ENCODE measurements at regions not wholly inside any gene's neighbourhood (a gene's known extent, or its start where the extent isn't known, plus 50 kb on each side); places are given as distances from the start of the nearest gene placed in this dataset.

- intact Hi-C loops (cut with micrococcal nuclease): no loop called here
- CTCF ChIA-PET: interaction anchor here (0.7 kb wide), 1 partner anchor 59 kb away, joined by 3 read pairs; no protein-coding TSS in a partner anchor
- Mint-ChIP-seq H3K27me3 (ENCODE audit: insufficient read depth, unreplicated experiment) (no peaks in the 10 kb centered on the region), H3K27ac (ENCODE audit: low read depth, unreplicated experiment) (no peak overlapping the region), H3K36me3 (ENCODE audit: insufficient read depth, unreplicated experiment) (no peaks in the 10 kb centered on the region), H3K9me3 (ENCODE audit: unreplicated experiment) (peaks cover 8% of the 10 kb centered on the region), H3K4me1 (ENCODE audit: insufficient read depth, unreplicated experiment) (no peaks in the 10 kb centered on the region), H3K4me3 (ENCODE audit: unreplicated experiment) (no peak overlapping the region)
- BruUV-seq (replicated peaks): no TSS peak
- no peak for TF ChIP-seq CTCF (IDR thresholded peaks at IDR 0.05; ENCODE audit: unreplicated experiment)
- POLR2A ChIA-PET: no interaction called here
- no peak for DNase-seq (ENCODE audit: unreplicated experiment)
Measured at GRCh38 chr9:26175264-26175663, 497.0 kb upstream of the TUSC1 start.

- no peak overlapping the region for H3K27ac Mint-ChIP-seq (ENCODE audit: low read depth, unreplicated experiment)
- no peaks in the 10 kb centered on the region for H3K27me3 Mint-ChIP-seq (ENCODE audit: insufficient read depth, unreplicated experiment)
- no peak overlapping the region for H3K4me3 Mint-ChIP-seq (ENCODE audit: unreplicated experiment)
- intact Hi-C loops (cut with micrococcal nuclease): no loop called here
- H3K9me3 Mint-ChIP-seq (ENCODE audit: unreplicated experiment): peaks cover 8% of the 10 kb centered on the region
- no TSS peak for BruUV-seq (replicated peaks)
- CTCF ChIA-PET: no interaction called here
- H3K4me1 Mint-ChIP-seq (ENCODE audit: insufficient read depth, unreplicated experiment): no peaks in the 10 kb centered on the region
- POLR2A ChIA-PET: no interaction called here
- H3K36me3 Mint-ChIP-seq (ENCODE audit: insufficient read depth, unreplicated experiment): no peaks in the 10 kb centered on the region
- TF ChIP-seq CTCF (IDR thresholded peaks at IDR 0.05; ENCODE audit: unreplicated experiment): no peak
- DNase-seq (ENCODE audit: unreplicated experiment): peak; percentile 43
Measured at GRCh38 chr9:26172301-26172700, 494.1 kb upstream of the TUSC1 start.

- ChIA-PET CTCF (no interaction called here), POLR2A (no interaction called here)
- H3K9me3 Mint-ChIP-seq (ENCODE audit: unreplicated experiment): peaks cover 8% of the 10 kb centered on the region
- H3K4me3 Mint-ChIP-seq (ENCODE audit: unreplicated experiment): no peak overlapping the region
- H3K36me3 Mint-ChIP-seq (ENCODE audit: insufficient read depth, unreplicated experiment): no peaks in the 10 kb centered on the region
- intact Hi-C loops (cut with micrococcal nuclease): no loop called here
- no peaks in the 10 kb centered on the region for H3K4me1 Mint-ChIP-seq (ENCODE audit: insufficient read depth, unreplicated experiment)
- no peaks in the 10 kb centered on the region for H3K27me3 Mint-ChIP-seq (ENCODE audit: insufficient read depth, unreplicated experiment)
- H3K27ac Mint-ChIP-seq (ENCODE audit: low read depth, unreplicated experiment): no peak overlapping the region
- no TSS peak for BruUV-seq (replicated peaks)
- no peak for DNase-seq (ENCODE audit: unreplicated experiment)
- no peak for TF ChIP-seq CTCF (IDR thresholded peaks at IDR 0.05; ENCODE audit: unreplicated experiment)
Measured at GRCh38 chr9:26171691-26172090, 493.4 kb upstream of the TUSC1 start.

GRCh38 chr9:26170190-26170589, 491.9 kb upstream of the TUSC1 start:
- no peak for DNase-seq (ENCODE audit: unreplicated experiment)
- Mint-ChIP-seq H3K36me3 (ENCODE audit: insufficient read depth, unreplicated experiment) (no peaks in the 10 kb centered on the region), H3K9me3 (ENCODE audit: unreplicated experiment) (peaks cover 8% of the 10 kb centered on the region), H3K4me3 (ENCODE audit: unreplicated experiment) (no peak overlapping the region), H3K27me3 (ENCODE audit: insufficient read depth, unreplicated experiment) (no peaks in the 10 kb centered on the region), H3K27ac (ENCODE audit: low read depth, unreplicated experiment) (no peak overlapping the region), H3K4me1 (ENCODE audit: insufficient read depth, unreplicated experiment) (no peaks in the 10 kb centered on the region)
- ChIA-PET CTCF (no interaction called here), POLR2A (no interaction called here)
- BruUV-seq (replicated peaks): no TSS peak
- intact Hi-C loops (cut with micrococcal nuclease): no loop called here
- no peak for TF ChIP-seq CTCF (IDR thresholded peaks at IDR 0.05; ENCODE audit: unreplicated experiment)

Measured in MCF 10A (cell line).